ENCODE measurements at regions not wholly inside any gene's neighbourhood (a gene's known extent, or its start where the extent isn't known, plus 50 kb on each side); places are given as distances from the start of the nearest gene placed in this dataset.

DNA sequence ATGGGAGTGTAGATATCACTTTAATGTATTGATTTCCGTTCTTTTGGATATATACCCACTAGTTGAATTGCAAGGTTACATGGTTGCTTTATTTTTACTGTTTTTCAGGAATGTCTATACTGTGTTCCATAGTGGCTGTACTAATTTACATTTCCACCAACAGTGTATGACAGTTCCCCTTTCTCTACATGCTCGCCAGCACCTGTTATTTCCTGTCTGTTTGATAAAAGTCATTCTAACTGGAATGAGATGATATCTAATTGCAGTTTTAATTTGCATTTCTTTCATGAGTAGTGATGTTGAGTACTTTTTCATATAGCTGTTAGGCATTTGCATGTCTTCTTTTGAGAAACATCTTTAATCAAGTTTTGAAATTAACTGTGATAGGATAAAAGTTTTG lies 818.6 kb downstream of the SLITRK6 start:
- TF ChIP-seq POLR2AphosphoS5 (IDR thresholded peaks at IDR 0.05; ENCODE audit: low read depth, low read length) (no peak), MAX (IDR thresholded peaks at IDR 0.05) (no peak), EZH2 (IDR thresholded peaks at IDR 0.05) (no peak), SRF (IDR thresholded peaks at IDR 0.05; ENCODE audit: low read depth) (no peak), POLR2A (IDR thresholded peaks at IDR 0.05; ENCODE audit: borderline replicate concordance, extremely low read depth, insufficient read depth, insufficient read length) (no peak), ZNF274 (IDR thresholded peaks at IDR 0.05; ENCODE audit: low read depth, low read length) (no peak), RAD21 (IDR thresholded peaks at IDR 0.05; ENCODE audit: low read depth) (no peak), EZH2phosphoT487 (IDR thresholded peaks at IDR 0.05; ENCODE audit: borderline replicate concordance) (no peak), REST (IDR thresholded peaks at IDR 0.05; ENCODE audit: low read depth) (no peak), EGR1 (IDR thresholded peaks at IDR 0.05; ENCODE audit: low read depth) (no peak), JUND (IDR thresholded peaks at IDR 0.05) (no peak), FOSL1 (IDR thresholded peaks at IDR 0.05; ENCODE audit: low read depth) (no peak), YY1 (IDR thresholded peaks at IDR 0.05; ENCODE audit: extremely low read depth, insufficient replicate concordance, low read depth, low read length) (no peak)
- TF ChIP-seq, protein P1, sequence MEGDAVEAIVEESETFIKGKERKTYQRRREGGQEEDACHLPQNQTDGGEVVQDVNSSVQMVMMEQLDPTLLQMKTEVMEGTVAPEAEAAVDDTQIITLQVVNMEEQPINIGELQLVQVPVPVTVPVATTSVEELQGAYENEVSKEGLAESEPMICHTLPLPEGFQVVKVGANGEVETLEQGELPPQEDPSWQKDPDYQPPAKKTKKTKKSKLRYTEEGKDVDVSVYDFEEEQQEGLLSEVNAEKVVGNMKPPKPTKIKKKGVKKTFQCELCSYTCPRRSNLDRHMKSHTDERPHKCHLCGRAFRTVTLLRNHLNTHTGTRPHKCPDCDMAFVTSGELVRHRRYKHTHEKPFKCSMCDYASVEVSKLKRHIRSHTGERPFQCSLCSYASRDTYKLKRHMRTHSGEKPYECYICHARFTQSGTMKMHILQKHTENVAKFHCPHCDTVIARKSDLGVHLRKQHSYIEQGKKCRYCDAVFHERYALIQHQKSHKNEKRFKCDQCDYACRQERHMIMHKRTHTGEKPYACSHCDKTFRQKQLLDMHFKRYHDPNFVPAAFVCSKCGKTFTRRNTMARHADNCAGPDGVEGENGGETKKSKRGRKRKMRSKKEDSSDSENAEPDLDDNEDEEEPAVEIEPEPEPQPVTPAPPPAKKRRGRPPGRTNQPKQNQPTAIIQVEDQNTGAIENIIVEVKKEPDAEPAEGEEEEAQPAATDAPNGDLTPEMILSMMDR (IDR thresholded peaks at IDR 0.05 in 2 of 3, conservative IDR thresholded peaks at IDR 0.05 in 1 of 3; ENCODE audit: borderline replicate concordance in 1 of 3, insufficient read depth in 1 of 3, low read depth in 2 of 3, low read length in 2 of 3), result no peak

Measured in HCT116 (cell line).